ENCODE measurements at regions not wholly inside any gene's neighbourhood (a gene's known extent, or its start where the extent isn't known, plus 50 kb on each side); places are given as distances from the start of the nearest gene placed in this dataset.
A peak's percentile ranks its signal among the peaks of the same experiment; 100 is the strongest.

DNA sequence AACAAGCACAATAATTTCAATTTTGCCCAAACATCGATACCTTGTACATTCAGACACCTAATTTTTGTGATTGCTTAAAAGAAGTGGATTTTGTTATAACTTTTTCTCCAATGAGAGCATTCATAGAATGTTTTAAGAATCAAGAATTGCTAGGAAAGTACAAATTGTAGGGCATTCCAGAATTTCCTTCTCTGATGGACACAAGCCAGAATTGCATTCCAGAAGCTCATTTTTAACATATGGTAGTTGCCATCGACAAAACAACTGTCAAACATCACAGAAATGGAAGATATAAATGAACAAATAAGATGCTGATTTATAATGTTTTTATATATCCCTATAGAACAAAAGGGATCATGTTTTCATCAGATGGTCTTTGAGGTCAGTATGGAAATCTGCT, 258.4 kb upstream of the NPVF start:
- Histone ChIP-seq H3K36me3 (no peaks in the 10 kb centered on the region), H3K9me3 (ENCODE audit: severe bottlenecking) (no peaks in the 10 kb centered on the region), H3K27ac (no peak overlapping the region), H3K27me3 (ENCODE audit: insufficient read depth, low read depth, severe bottlenecking) (no peaks in the 10 kb centered on the region), H3K4me3 (ENCODE audit: low read depth, low read length) (no peak overlapping the region)
- TF ChIP-seq, protein P1, sequence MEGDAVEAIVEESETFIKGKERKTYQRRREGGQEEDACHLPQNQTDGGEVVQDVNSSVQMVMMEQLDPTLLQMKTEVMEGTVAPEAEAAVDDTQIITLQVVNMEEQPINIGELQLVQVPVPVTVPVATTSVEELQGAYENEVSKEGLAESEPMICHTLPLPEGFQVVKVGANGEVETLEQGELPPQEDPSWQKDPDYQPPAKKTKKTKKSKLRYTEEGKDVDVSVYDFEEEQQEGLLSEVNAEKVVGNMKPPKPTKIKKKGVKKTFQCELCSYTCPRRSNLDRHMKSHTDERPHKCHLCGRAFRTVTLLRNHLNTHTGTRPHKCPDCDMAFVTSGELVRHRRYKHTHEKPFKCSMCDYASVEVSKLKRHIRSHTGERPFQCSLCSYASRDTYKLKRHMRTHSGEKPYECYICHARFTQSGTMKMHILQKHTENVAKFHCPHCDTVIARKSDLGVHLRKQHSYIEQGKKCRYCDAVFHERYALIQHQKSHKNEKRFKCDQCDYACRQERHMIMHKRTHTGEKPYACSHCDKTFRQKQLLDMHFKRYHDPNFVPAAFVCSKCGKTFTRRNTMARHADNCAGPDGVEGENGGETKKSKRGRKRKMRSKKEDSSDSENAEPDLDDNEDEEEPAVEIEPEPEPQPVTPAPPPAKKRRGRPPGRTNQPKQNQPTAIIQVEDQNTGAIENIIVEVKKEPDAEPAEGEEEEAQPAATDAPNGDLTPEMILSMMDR (IDR thresholded peaks at IDR 0.05; ENCODE audit: low read depth, low read length): no peak
- no peak for DNase-seq

DNA sequence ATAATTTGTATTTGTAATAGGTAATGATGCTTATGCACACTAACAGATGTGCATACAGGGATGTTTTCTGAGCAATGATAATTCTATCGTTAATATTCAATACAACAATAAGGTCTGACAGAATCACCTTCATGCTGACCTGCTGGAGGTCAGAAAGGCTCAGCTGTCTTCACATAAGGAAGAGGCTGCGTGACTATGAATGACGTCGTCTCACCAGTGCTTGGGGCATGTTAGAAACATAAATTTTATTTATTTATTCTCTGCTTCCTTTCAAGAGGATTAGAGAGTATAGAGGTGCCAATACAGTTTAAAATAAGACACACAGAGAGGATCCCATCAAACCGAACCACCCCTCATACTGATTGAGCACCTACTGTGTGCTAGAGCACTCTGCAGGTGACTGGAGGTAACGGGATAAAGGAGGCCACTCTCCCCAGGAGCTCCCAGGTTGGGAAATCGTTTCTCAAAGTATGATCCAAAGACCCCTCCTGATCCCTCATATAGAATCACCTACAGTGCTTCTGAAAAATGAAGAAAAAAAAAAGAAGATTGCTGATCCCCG, 265.6 kb upstream of the NPVF start:
- Histone ChIP-seq H3K27me3 (ENCODE audit: insufficient read depth, low read depth, severe bottlenecking) (no peaks in the 10 kb centered on the region), H3K27ac (no peak overlapping the region), H3K9me3 (ENCODE audit: severe bottlenecking) (no peaks in the 10 kb centered on the region), H3K4me3 (ENCODE audit: low read depth, low read length) (no peak overlapping the region), H3K36me3 (no peaks in the 10 kb centered on the region)
- no peak for DNase-seq
- TF ChIP-seq, protein P1 (IDR thresholded peaks at IDR 0.05; ENCODE audit: low read depth, low read length): no peak

DNA sequence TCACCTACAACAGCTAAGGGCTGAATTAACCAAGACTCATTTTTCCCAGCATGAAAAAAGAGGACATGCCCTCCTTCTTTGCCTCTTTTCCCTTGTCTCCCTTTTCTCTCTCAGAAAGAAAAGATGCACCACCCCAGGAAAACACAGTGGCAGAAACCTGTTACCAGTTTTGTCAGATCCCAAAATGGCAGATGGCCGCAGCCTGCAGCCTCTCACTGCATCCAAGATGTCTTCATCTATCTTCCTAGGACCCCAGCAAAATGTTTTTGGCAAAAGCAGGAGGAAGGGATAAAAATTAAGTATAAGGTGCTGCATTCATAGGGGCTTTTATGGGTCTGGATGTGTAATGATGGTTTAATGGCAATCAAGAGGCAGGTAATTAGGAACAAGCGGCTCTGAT, 266.6 kb upstream of the NPVF start:
- TF ChIP-seq, protein P1 (IDR thresholded peaks at IDR 0.05; ENCODE audit: low read depth, low read length): no peak

DNA sequence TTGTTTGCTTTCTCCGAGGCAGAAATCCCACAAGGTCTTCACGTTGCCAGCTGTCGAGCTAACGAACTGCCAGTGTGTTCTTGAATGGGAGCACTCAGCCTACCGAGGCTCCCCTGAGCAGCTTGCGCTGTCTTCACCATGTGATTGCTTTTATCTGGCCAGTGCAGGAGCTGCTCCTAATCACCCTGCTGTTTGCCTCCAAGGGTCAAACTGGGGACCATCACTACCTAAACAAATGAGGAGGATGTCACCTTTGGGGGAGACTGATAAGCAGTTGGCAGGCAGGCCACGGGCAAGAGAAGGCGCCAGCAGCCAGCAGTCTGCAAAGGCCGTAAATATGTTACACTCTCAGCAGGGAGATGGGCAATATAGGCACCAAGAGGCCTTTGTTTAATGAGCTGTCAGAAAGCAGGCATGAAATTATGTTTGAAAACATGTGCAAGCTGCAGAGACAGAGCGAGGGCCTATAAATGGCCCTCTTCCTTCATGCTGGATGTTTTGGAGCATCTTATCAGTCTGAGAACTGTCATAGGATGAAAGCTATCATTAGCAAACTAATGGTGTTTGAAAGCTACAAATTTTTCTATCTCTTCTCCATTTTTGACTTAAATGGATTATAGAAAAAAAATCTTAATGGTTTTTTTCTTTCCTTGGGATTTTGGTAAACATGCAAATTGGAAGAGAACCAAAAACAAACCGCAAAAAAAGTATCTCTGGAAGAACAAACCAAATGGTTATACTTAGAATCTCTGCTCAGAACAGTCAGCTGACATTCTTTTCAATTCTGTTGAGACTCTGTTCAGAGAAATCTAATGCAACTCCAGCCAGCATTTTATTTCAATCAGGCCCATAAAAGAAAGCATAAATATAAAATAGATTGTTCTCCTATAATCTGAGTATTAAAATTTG, 267.3 kb upstream of the NPVF start:
- H3K9me3 ChIP-seq (ENCODE audit: severe bottlenecking): no peaks in the 10 kb centered on the region
- no peak overlapping the region; the same call in none of the 2 replicates for H3K27ac ChIP-seq
- TF ChIP-seq, protein P1 (IDR thresholded peaks at IDR 0.05; ENCODE audit: low read depth, low read length): no peak
- H3K27me3 ChIP-seq (ENCODE audit: insufficient read depth, low read depth, severe bottlenecking): no peaks in the 10 kb centered on the region
- no peaks in the 10 kb centered on the region for H3K36me3 ChIP-seq
- DNase-seq: peak; percentile 53
- H3K4me3 ChIP-seq (ENCODE audit: low read depth, low read length): no peak overlapping the region

More for the DNA sequence above, 266.6 kb upstream of the NPVF start:
- no peak overlapping the region for H3K4me3 ChIP-seq (ENCODE audit: low read depth, low read length)
- DNase-seq: no peak
- no peaks in the 10 kb centered on the region for H3K36me3 ChIP-seq
- no peak overlapping the region; the same call in 1 of the 2 replicates for H3K27ac ChIP-seq
- no peaks in the 10 kb centered on the region for H3K27me3 ChIP-seq (ENCODE audit: insufficient read depth, low read depth, severe bottlenecking)
- no peaks in the 10 kb centered on the region for H3K9me3 ChIP-seq (ENCODE audit: severe bottlenecking)

DNA sequence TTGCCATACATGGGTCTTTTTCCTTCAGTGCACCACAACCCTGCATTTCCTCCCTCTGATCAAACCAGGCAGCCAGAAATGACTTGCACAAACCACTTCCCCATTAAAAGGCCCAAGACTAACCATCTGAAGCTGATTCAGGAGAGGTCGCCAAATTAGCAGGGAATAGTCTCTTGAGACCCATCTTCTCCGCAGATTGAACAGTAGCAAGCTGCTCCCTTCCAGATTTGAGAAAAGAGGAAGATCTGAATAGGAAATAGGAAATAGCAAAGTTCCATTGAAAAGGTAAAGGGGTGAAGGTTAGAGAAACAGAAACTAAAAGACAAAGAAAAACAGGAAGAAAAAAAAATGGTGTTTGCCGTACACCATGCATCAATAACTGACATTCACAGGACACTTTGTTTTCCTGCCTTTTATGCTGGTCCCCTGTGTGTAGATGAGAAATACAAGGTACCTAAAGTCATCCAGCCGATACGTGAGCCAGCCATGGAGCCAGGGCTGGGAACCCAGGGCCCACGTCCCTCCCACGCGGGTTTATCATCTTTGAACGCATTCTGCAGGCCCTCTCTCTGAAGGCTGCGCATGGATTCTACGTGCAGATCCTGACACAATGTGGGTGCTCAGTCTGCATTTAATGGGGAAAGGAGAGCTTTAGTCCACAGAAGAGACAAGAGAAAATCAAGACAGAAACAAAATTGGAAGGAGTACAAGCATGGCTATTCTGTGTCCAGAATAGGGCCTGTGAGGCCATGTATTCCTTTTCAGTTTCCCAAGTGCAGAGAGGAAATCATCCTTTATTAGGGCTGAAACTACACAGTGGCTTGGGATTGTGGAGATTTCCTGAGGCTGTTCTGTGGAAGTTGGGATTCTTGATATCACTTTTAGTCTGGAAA, 268.4 kb upstream of the NPVF start:
- DNase-seq: no peak
- no peaks in the 10 kb centered on the region for H3K9me3 ChIP-seq (ENCODE audit: severe bottlenecking)
- H3K4me3 ChIP-seq (ENCODE audit: low read depth, low read length): no peak overlapping the region
- TF ChIP-seq, protein P1 (IDR thresholded peaks at IDR 0.05; ENCODE audit: low read depth, low read length): no peak
- H3K27ac ChIP-seq: no peak overlapping the region
- H3K36me3 ChIP-seq: no peaks in the 10 kb centered on the region
- no peaks in the 10 kb centered on the region for H3K27me3 ChIP-seq (ENCODE audit: insufficient read depth, low read depth, severe bottlenecking)

Data from WERI-Rb-1 (cell line).